Neural crest cell (in vitro differentiated cells): ENCODE measurements at regions not wholly inside any gene's neighbourhood (a gene's known extent, or its start where the extent isn't known, plus 50 kb on each side); places are given as distances from the start of the nearest gene placed in this dataset.

Experiments
- DNase-seq: peaks from one replicate; pipeline ENCODE4 v3.0.0; 2021; ENCODE audit warnings: low read depth, mixed read lengths, low spot score
- H3K27ac Mint-ChIP-seq: one replicate; pipeline ENCODE4 v1.8.0; 2021; ENCODE audit warnings: mild to moderate bottlenecking, mixed read lengths; ENCODE audit not compliant: unreplicated experiment
- H3K27me3 Mint-ChIP-seq: 2 replicates; pipeline ENCODE4 v1.8.0; 2021; ENCODE audit warnings: low read depth, mild to moderate bottlenecking, mixed read lengths
- H3K36me3 Mint-ChIP-seq: 2 replicates; pipeline ENCODE4 v1.8.0; 2021; ENCODE audit warnings: low read depth, mild to moderate bottlenecking, mixed read lengths
- H3K4me1 Mint-ChIP-seq: 2 replicates; pipeline ENCODE4 v1.8.0; 2021; ENCODE audit warnings: mixed read lengths
- H3K4me3 Mint-ChIP-seq: one replicate; pipeline ENCODE4 v1.8.0; 2021; ENCODE audit warnings: mild to moderate bottlenecking, mixed read lengths
- H3K9me3 Mint-ChIP-seq: 2 replicates; pipeline ENCODE4 v1.8.0; 2021; ENCODE audit warnings: mixed read lengths
- CTCF ChIP-seq: fragments of 200-600 bp; sonication (generic); conservative IDR thresholded peaks from 2 replicates; pipeline ENCODE4 v1.5.0; 2021; ENCODE audit warnings: antibody characterized with exemption, mild to moderate bottlenecking

GRCh38 chr11:133653336-133653735 is 121.0 kb upstream of the OPCML start:
- no peaks in the 10 kb centered on the region for H3K36me3 Mint-ChIP-seq
- H3K4me1 Mint-ChIP-seq, result peaks cover 17% of the 10 kb centered on the region
- H3K4me3 Mint-ChIP-seq, result no peak overlapping the region
- TF ChIP-seq CTCF, result no peak
- no peak overlapping the region for H3K27ac Mint-ChIP-seq
- peaks cover 8% of the 10 kb centered on the region for H3K27me3 Mint-ChIP-seq
- peaks cover 5% of the 10 kb centered on the region for H3K9me3 Mint-ChIP-seq
- DNase-seq, result no peak

GRCh38 chr11:133650082-133650481 is 117.8 kb upstream of the OPCML start:
- peaks cover 17% of the 10 kb centered on the region for H3K4me1 Mint-ChIP-seq
- H3K27me3 Mint-ChIP-seq, result peaks cover 4% of the 10 kb centered on the region
- no peaks in the 10 kb centered on the region for H3K36me3 Mint-ChIP-seq
- H3K9me3 Mint-ChIP-seq, result no peaks in the 10 kb centered on the region
- no peak overlapping the region for H3K4me3 Mint-ChIP-seq
- TF ChIP-seq CTCF, result no peak
- H3K27ac Mint-ChIP-seq, result no peak overlapping the region
- no peak for DNase-seq

GRCh38 chr11:133649040-133649439 is 116.7 kb upstream of the OPCML start:
- Mint-ChIP-seq H3K4me1 (peaks cover 9% of the 10 kb centered on the region), H3K27ac (no peak overlapping the region), H3K4me3 (no peak overlapping the region), H3K36me3 (no peaks in the 10 kb centered on the region), H3K27me3 (peaks cover 2% of the 10 kb centered on the region), H3K9me3 (no peaks in the 10 kb centered on the region)
- no peak for TF ChIP-seq CTCF
- DNase-seq, result no peak

GRCh38 chr11:133639408-133639807 is 107.1 kb upstream of the OPCML start:
- TF ChIP-seq CTCF, result no peak
- Mint-ChIP-seq H3K9me3 (peaks cover 2% of the 10 kb centered on the region), H3K36me3 (peaks cover 2% of the 10 kb centered on the region), H3K27me3 (no peaks in the 10 kb centered on the region), H3K27ac (no peak overlapping the region), H3K4me1 (peaks cover 29% of the 10 kb centered on the region), H3K4me3 (no peak overlapping the region)
- DNase-seq, result no peak

GRCh38 chr11:133638921-133639320 is 106.6 kb upstream of the OPCML start:
- H3K36me3 Mint-ChIP-seq, result peaks cover 2% of the 10 kb centered on the region
- no peak for TF ChIP-seq CTCF
- H3K9me3 Mint-ChIP-seq, result peaks cover 2% of the 10 kb centered on the region
- no peak overlapping the region for H3K27ac Mint-ChIP-seq
- H3K4me1 Mint-ChIP-seq, result peaks cover 29% of the 10 kb centered on the region
- no peaks in the 10 kb centered on the region for H3K27me3 Mint-ChIP-seq
- DNase-seq, result no peak
- no peak overlapping the region for H3K4me3 Mint-ChIP-seq
